ENCODE measurements at regions not wholly inside any gene's neighbourhood (a gene's known extent, or its start where the extent isn't known, plus 50 kb on each side); places are given as distances from the start of the nearest gene placed in this dataset.

DNA sequence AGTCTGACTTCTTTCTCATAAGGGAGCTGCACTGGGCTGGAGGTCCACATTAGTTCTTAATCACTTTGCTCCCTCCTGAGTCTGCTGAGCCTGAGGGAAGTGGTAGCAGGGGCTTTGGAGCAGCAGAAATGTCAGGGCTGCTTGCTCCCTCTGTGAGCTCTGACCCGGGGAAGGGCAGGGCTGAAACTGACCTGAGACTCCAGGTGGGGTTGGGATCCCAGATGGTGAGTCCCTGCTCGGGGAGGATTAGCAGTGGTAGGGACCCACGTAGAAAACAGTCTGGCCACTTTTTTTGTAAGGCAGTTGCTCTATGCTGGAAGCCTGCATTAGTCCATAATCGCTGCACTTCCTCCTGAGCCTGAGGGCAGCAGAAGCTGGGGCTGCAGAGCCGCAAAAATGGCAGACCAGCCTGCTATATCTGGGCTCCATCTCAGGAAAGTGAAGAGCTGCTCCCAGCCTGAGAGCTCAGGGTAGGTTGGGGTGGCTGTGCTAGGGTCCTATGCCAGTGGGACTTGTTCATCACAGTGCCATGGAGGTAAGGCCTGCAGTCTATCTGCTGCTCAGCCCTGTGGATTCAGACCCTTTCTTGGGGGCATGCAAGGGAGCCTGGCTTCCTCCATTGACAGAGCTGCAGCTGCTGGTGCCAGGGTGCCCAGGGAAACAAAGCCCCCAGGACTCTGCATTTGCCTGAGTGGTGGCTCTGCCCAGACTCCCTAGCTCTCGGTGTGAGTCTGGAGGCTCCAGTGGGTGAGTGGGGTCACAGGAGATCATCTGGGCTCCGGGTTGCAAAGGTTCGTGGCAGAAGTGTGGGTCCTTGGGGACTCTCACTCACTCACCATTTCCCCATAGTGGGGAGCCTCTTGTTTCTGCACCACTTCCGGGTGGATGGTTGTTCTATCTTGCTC is 854.3 kb downstream of the LUZP2 start:
- Mint-ChIP-seq H3K9me3 (peaks cover 9% of the 10 kb centered on the region), H3K27ac (no peak overlapping the region), H3K4me3 (no peak overlapping the region), H3K27me3 (ENCODE audit: low read depth) (no peaks in the 10 kb centered on the region), H3K4me1 (no peaks in the 10 kb centered on the region), H3K36me3 (no peaks in the 10 kb centered on the region)
- TF ChIP-seq, protein P1, sequence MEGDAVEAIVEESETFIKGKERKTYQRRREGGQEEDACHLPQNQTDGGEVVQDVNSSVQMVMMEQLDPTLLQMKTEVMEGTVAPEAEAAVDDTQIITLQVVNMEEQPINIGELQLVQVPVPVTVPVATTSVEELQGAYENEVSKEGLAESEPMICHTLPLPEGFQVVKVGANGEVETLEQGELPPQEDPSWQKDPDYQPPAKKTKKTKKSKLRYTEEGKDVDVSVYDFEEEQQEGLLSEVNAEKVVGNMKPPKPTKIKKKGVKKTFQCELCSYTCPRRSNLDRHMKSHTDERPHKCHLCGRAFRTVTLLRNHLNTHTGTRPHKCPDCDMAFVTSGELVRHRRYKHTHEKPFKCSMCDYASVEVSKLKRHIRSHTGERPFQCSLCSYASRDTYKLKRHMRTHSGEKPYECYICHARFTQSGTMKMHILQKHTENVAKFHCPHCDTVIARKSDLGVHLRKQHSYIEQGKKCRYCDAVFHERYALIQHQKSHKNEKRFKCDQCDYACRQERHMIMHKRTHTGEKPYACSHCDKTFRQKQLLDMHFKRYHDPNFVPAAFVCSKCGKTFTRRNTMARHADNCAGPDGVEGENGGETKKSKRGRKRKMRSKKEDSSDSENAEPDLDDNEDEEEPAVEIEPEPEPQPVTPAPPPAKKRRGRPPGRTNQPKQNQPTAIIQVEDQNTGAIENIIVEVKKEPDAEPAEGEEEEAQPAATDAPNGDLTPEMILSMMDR (IDR thresholded peaks at IDR 0.05; ENCODE audit: unreplicated experiment) = no peak
- DNase-seq (ENCODE audit: low spot score in 2 of 2, unreplicated experiment in 2 of 2) = no peak

DNA sequence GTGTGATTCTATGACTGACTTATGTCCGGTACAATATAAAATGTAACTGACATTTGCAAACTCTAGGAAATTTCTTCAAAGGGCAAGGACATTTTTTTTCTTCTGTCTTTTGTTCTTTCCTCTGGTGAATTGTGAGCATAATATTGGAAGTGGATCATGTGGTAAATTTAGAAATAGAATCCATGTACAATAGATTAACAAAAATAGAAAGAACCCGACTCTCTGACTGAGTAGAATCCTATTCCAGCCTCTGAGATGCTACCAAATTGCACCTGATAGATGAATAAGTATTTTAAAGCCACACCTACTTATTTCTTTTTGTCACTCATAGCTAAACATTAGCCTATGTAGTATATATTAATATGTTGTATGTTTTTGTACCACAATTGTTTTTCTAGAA is 860.3 kb downstream of the LUZP2 start:
- H3K9me3 Mint-ChIP-seq = peaks cover 6% of the 10 kb centered on the region
- H3K4me1 Mint-ChIP-seq = no peaks in the 10 kb centered on the region
- TF ChIP-seq, protein P1 (IDR thresholded peaks at IDR 0.05; ENCODE audit: unreplicated experiment) = no peak
- DNase-seq (ENCODE audit: low spot score in 2 of 2, unreplicated experiment in 2 of 2) = no peak
- H3K36me3 Mint-ChIP-seq = no peaks in the 10 kb centered on the region
- H3K4me3 Mint-ChIP-seq = no peak overlapping the region
- peaks cover 8% of the 10 kb centered on the region for H3K27me3 Mint-ChIP-seq (ENCODE audit: low read depth)
- H3K27ac Mint-ChIP-seq = no peak overlapping the region

DNA sequence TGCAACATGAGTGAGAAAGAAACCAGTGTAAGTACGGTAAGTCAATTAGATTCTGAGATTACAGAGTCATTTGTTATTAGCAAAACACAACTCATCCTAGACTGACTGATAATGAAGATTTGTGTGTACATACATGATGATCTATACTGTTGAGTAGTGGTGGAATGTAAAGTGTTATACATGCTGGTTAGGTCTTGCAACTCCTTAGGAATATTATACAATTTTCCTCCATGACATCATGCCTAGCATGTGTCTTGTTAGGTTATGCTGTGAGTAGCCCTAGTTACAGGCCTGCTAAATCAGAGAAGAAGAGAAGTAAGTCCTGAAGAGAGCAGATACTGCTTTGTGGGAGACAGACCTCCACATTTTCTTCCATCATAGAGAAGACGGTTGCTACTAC is 880.6 kb downstream of the LUZP2 start:
- Mint-ChIP-seq H3K4me3 (no peak overlapping the region), H3K4me1 (peaks cover 2% of the 10 kb centered on the region), H3K27ac (no peak overlapping the region), H3K36me3 (no peaks in the 10 kb centered on the region), H3K27me3 (ENCODE audit: low read depth) (no peaks in the 10 kb centered on the region), H3K9me3 (peaks cover 20% of the 10 kb centered on the region)
- no peak for DNase-seq (ENCODE audit: low spot score in 2 of 2, unreplicated experiment in 2 of 2)
- TF ChIP-seq, protein P1 (IDR thresholded peaks at IDR 0.05; ENCODE audit: unreplicated experiment) = no peak

DNA sequence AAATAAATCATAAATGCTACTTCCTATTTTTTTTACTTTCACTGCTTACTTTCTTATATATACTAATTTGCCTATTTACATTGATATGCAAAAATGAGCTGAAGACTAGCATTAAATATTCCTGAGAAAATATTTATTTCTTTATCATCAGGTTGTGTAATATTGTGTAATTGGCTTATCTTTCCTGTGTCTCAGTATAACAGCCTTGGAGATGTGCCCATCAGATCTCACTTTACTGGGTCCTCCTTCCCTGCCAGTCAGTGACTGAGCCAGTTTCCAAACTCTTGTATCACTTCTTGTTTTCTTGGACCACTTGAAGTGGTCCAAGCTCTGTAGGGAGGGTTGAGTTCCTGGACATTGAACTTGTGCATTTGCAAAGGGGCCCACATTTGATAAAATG is 900.0 kb downstream of the LUZP2 start:
- no peak overlapping the region for H3K27ac Mint-ChIP-seq
- H3K4me3 Mint-ChIP-seq = no peak overlapping the region
- no peaks in the 10 kb centered on the region for H3K9me3 Mint-ChIP-seq
- TF ChIP-seq, protein P1 (IDR thresholded peaks at IDR 0.05; ENCODE audit: unreplicated experiment) = no peak
- no peaks in the 10 kb centered on the region for H3K27me3 Mint-ChIP-seq (ENCODE audit: low read depth)
- no peaks in the 10 kb centered on the region for H3K4me1 Mint-ChIP-seq
- DNase-seq (ENCODE audit: low spot score in 2 of 2, unreplicated experiment in 2 of 2) = no peak
- H3K36me3 Mint-ChIP-seq = no peaks in the 10 kb centered on the region

DNA sequence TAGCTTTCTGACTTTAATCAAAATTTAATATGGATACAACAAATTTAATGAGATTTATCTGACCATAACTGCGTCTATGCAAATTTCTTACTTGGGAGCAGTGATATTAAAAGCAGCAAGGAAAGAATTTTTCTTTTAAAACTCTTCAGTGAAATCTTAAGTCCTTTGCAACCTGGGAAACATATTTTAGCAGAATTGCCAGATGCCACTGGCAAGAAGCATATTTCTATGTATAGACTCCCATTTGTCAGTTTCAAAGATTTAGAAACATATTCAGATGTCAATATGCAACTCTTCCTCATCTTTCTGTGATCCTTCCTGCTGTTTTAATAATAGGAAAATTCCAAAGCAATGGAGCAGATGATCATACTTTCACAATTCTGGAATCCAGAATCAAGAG is 911.3 kb downstream of the LUZP2 start:
- H3K4me1 Mint-ChIP-seq = peaks cover 4% of the 10 kb centered on the region
- no peaks in the 10 kb centered on the region for H3K36me3 Mint-ChIP-seq

More for the DNA sequence above, 911.3 kb downstream of the LUZP2 start:
- H3K9me3 Mint-ChIP-seq = no peaks in the 10 kb centered on the region
- no peak for DNase-seq (ENCODE audit: low spot score in 2 of 2, unreplicated experiment in 2 of 2)
- TF ChIP-seq, protein P1 (IDR thresholded peaks at IDR 0.05; ENCODE audit: unreplicated experiment) = no peak
- H3K27me3 Mint-ChIP-seq (ENCODE audit: low read depth) = no peaks in the 10 kb centered on the region
- H3K4me3 Mint-ChIP-seq = no peak overlapping the region
- H3K27ac Mint-ChIP-seq = no peak overlapping the region
